H1 (cell line): ENCODE measurements at regions not wholly inside any gene's neighbourhood (a gene's known extent, or its start where the extent isn't known, plus 50 kb on each side); places are given as distances from the start of the nearest gene placed in this dataset.

ENCODE experiments used
- CTCF ChIP-seq, 3 experiments: IDR thresholded peaks; 1 replicate in 2 of 3; 2 replicates in 1 of 3; pipeline versions ENCODE4 v1.5.1 to v1.6.1; 2011; ENCODE audit warnings: low read length in 3 of 3, mild to moderate bottlenecking in 3 of 3, inconsistent platforms in 2 of 3, low read depth in 1 of 3, moderate library complexity in 1 of 3; ENCODE audit not compliant: insufficient read depth in 1 of 3; ENCODE audit errors: control extremely low read depth in 1 of 3
- GABPA ChIP-seq: IDR thresholded peaks from 2 replicates; pipeline ENCODE4 v1.6.1; 2011; ENCODE audit warnings: mild to moderate bottlenecking, low read length, moderate library complexity, borderline replicate concordance; ENCODE audit not compliant: insufficient read depth
- KDM1A ChIP-seq: fragments of 200-600, 300-600 bp; sonication (generic); IDR thresholded peaks from 2 replicates; pipeline ENCODE4 v1.7.1; 2016; ENCODE audit warnings: mild to moderate bottlenecking, low read length, borderline replicate concordance
- MAFK ChIP-seq: IDR thresholded peaks from 2 replicates; pipeline ENCODE4 v1.6.1; 2012; ENCODE audit warnings: low read depth, mild to moderate bottlenecking, improper control_type of control experiment, low read length
- MAX ChIP-seq: IDR thresholded peaks from 2 replicates; pipeline ENCODE4 v1.6.1; 2012; ENCODE audit warnings: inconsistent platforms
- POLR2A ChIP-seq, 2 experiments: IDR thresholded peaks; 1 replicate in 1 of 2; 2 replicates in 1 of 2; pipeline ENCODE4 v1.6.1; 2011; ENCODE audit warnings: low read depth in 2 of 2, low read length in 2 of 2, mild to moderate bottlenecking in 2 of 2; ENCODE audit errors: control extremely low read depth in 1 of 2
- POLR2AphosphoS5 ChIP-seq: IDR thresholded peaks from 2 replicates; pipeline ENCODE4 v1.6.1; 2011; ENCODE audit warnings: low read depth, low read length

- TF ChIP-seq KDM1A = no peak
- no peak for TF ChIP-seq MAFK
- no peak for TF ChIP-seq CTCF (IDR thresholded peaks at IDR 0.05; ENCODE audit: control extremely low read depth in 1 of 3, insufficient read depth in 1 of 3, low read depth in 1 of 3, low read length in 3 of 3)
- TF ChIP-seq GABPA = no peak
- no peak for TF ChIP-seq POLR2A (IDR thresholded peaks at IDR 0.05; ENCODE audit: control extremely low read depth in 1 of 2, low read depth in 2 of 2, low read length in 2 of 2)
- TF ChIP-seq POLR2AphosphoS5 = no peak
- TF ChIP-seq MAX = no peak
Observed at GRCh38 chr15:55033574-55033973, 163.2 kb downstream of the RSL24D1 start.
